Left colon (tissue), 2 donors: ENCODE measurements at regions not wholly inside any gene's neighbourhood (a gene's known extent, or its start where the extent isn't known, plus 50 kb on each side); places are given as distances from the start of the nearest gene placed in this dataset.
"Not testable (repeated sequence)": the region's sequence is repeated elsewhere in the genome, so short reads cannot be mapped to it uniquely, and the experiment has no call there.

Experiments
- ATAC-seq: fragments of 200-7000 bp; cut with Tn5 transposase; one replicate; pipeline ENCODE4 v1.9.1; 2020; ENCODE audit warnings: mild to moderate bottlenecking, moderate library complexity
- DNase-seq, 2 donors: peaks; one replicate each; pipeline ENCODE4 v3.0.0-alpha.2; 2020
- intact Hi-C, 2 donors: fragments of 100-400 bp; cut with DNase I in 1 of 2; cut with micrococcal nuclease in 1 of 2; formaldehyde crosslinking; loops; one replicate each; pipeline versions ENCODE4 v1.11.2 to v1.14.0; 2022; cut with DNase I, micrococcal nuclease
- donor health status: DM: no; HTN: no; CAD: no.
- donor health status: DM: yes; HTN: yes; CAD: no.

- ATAC-seq, intact Hi-C loops, DNase-seq: not testable (repeated sequence)
These were observed 332.9 kb upstream of the PLGLB2 start for GRCh38 chr2:87414795-87415570.

GRCh38 chr2:87415586-87416265, 332.2 kb upstream of the PLGLB2 start:
- DNase-seq, ATAC-seq, intact Hi-C loops: not testable (repeated sequence)

- ATAC-seq, intact Hi-C loops: not testable (repeated sequence)
These were observed 331.7 kb upstream of the PLGLB2 start for GRCh38 chr2:87416266-87416592.

GRCh38 chr2:87417147-87417546, 330.7 kb upstream of the PLGLB2 start:
- ATAC-seq, intact Hi-C loops, DNase-seq: not testable (repeated sequence)

More at GRCh38 chr2:87416266-87416592, 331.7 kb upstream of the PLGLB2 start:
- DNase-seq: not testable (repeated sequence)

- intact Hi-C loops, DNase-seq, ATAC-seq: not testable (repeated sequence)
These were observed 329.9 kb upstream of the PLGLB2 start for GRCh38 chr2:87417742-87418567.

- ATAC-seq, DNase-seq, intact Hi-C loops: not testable (repeated sequence)
These were observed 328.8 kb upstream of the PLGLB2 start for GRCh38 chr2:87418823-87419822.

GRCh38 chr2:87419980-87420379, 327.9 kb upstream of the PLGLB2 start:
- ATAC-seq, intact Hi-C loops, DNase-seq: not testable (repeated sequence)

- intact Hi-C loops, DNase-seq, ATAC-seq: not testable (repeated sequence)
These were observed 326.9 kb upstream of the PLGLB2 start for GRCh38 chr2:87420954-87421353.

GRCh38 chr2:87423796-87424762, 323.8 kb upstream of the PLGLB2 start:
- ATAC-seq, DNase-seq, intact Hi-C loops: not testable (repeated sequence)

- intact Hi-C loops, DNase-seq: not testable (repeated sequence)
These were observed 323.1 kb upstream of the PLGLB2 start for GRCh38 chr2:87424763-87425154.

GRCh38 chr2:87425191-87425590, 322.7 kb upstream of the PLGLB2 start:
- ATAC-seq, intact Hi-C loops, DNase-seq: not testable (repeated sequence)

More at GRCh38 chr2:87424763-87425154, 323.1 kb upstream of the PLGLB2 start:
- ATAC-seq: not testable (repeated sequence)

GRCh38 chr2:87425717-87426116, 322.2 kb upstream of the PLGLB2 start:
- ATAC-seq, intact Hi-C loops, DNase-seq: not testable (repeated sequence)

- ATAC-seq, intact Hi-C loops, DNase-seq: not testable (repeated sequence)
These were observed 319.3 kb upstream of the PLGLB2 start for GRCh38 chr2:87428452-87429130.

- DNase-seq, ATAC-seq, intact Hi-C loops: not testable (repeated sequence)
These were observed 318.5 kb upstream of the PLGLB2 start for GRCh38 chr2:87429206-87429930.

GRCh38 chr2:87429931-87430275, 318.0 kb upstream of the PLGLB2 start:
- DNase-seq, ATAC-seq, intact Hi-C loops: not testable (repeated sequence)
